ENCODE measurements at regions not wholly inside any gene's neighbourhood (a gene's known extent, or its start where the extent isn't known, plus 50 kb on each side); places are given as distances from the start of the nearest gene placed in this dataset.

GRCh38 chr4:166301266-166301665, 428.2 kb downstream of the TLL1 start:
- H3K4ac ChIP-seq (ENCODE audit: low read depth, low read length): no peak overlapping the region
- no peaks in the 10 kb centered on the region for H4K20me1 ChIP-seq (ENCODE audit: insufficient read depth, low read length)
- no peak overlapping the region for H4K8ac ChIP-seq (ENCODE audit: low read depth in 2 of 2, low read length in 2 of 2)
- no peak overlapping the region for H3K27ac ChIP-seq (ENCODE audit: insufficient read depth, low read length)
- H3K56ac ChIP-seq (ENCODE audit: extremely low read depth, insufficient read depth, low read length): no peak overlapping the region
- no peaks in the 10 kb centered on the region for H3K9me1 ChIP-seq (ENCODE audit: insufficient read depth, low read length)
- intact Hi-C loops (cut with micrococcal nuclease) (no loop called here), dilution Hi-C loops (cut with HindIII; ENCODE audit: low sequenced_read_pairs, unreplicated experiment) (no loop called here), in situ Hi-C loops (cut with MboI; ENCODE audit: low sequenced_read_pairs) (no loop called here)
- H3K14ac ChIP-seq (replicated peaks; ENCODE audit: low read depth, low read length): no peak overlapping the region
- no peak overlapping the region for H3K23ac ChIP-seq (ENCODE audit: low read depth, low read length)
- no peaks in the 10 kb centered on the region for H3K36me3 ChIP-seq (ENCODE audit: control insufficient read depth, insufficient read depth, low read length)
- H4K91ac ChIP-seq (ENCODE audit: insufficient read depth, low read depth, low read length): no peak overlapping the region
- no peak overlapping the region for H3K4me2 ChIP-seq (ENCODE audit: low read depth, low read length)
- no peak for ATAC-seq (ENCODE audit: low read depth)
- no peaks in the 10 kb centered on the region for H3K4me1 ChIP-seq (ENCODE audit: control insufficient read depth, insufficient read depth, low read length)
- H3K79me1 ChIP-seq (ENCODE audit: low read depth in 1 of 2, low read length in 2 of 2): no peaks in the 10 kb centered on the region
- no peak overlapping the region for H2AK9ac ChIP-seq (replicated peaks; ENCODE audit: low read depth, low read length, poor library complexity)
- H2BK120ac ChIP-seq (ENCODE audit: low read depth, low read length): no peak overlapping the region
- no TSS peak for BruUV-seq (replicated peaks)
- no peak overlapping the region for H3K18ac ChIP-seq (ENCODE audit: low read depth, low read length)
- ChIA-PET CTCF (no interaction called here), POLR2A (ENCODE audit: unreplicated experiment) (no interaction called here)
- H4K5ac ChIP-seq (ENCODE audit: low read depth, low read length): no peak overlapping the region
- no peak overlapping the region for H2BK20ac ChIP-seq (ENCODE audit: low read depth, low read length)
- no peak overlapping the region for H3K9ac ChIP-seq (ENCODE audit: low read depth, low read length)
- no peak overlapping the region for H2AFZ ChIP-seq (replicated peaks; ENCODE audit: low read length, poor library complexity)
- H2AK5ac ChIP-seq (ENCODE audit: low read depth, low read length): no peak overlapping the region
- H3K4me3 ChIP-seq (ENCODE audit: insufficient read depth, low read depth, low read length): no peak overlapping the region
- WGBS, 2 experiments (ENCODE audit: extremely low coverage in 2 of 2, insufficient read length in 1 of 2): no CpG with 5 or more reads among the region's 6 CpGs
- no peak overlapping the region for H2BK5ac ChIP-seq (ENCODE audit: low read depth, low read length, poor library complexity, severe bottlenecking)
- H2BK15ac ChIP-seq (ENCODE audit: low read depth, low read length): no peak overlapping the region
- peaks cover 8% of the 10 kb centered on the region for H3K9me3 ChIP-seq (ENCODE audit: control insufficient read depth, insufficient read depth, low read length)
- DNase-seq: no peak
- H3K27me3 ChIP-seq (ENCODE audit: control insufficient read depth, insufficient read depth, low read length): no peaks in the 10 kb centered on the region
- TF ChIP-seq RAD21 (IDR thresholded peaks at IDR 0.05; ENCODE audit: low read length): no peak
- no peak for TF ChIP-seq POLR2A (IDR thresholded peaks at IDR 0.05; ENCODE audit: low read depth, low read length)
- no peak for TF ChIP-seq MAFK (IDR thresholded peaks at IDR 0.05; ENCODE audit: low read depth, low read length)

All from IMR-90 (cell line).